GM12891 (cell line): ENCODE measurements at regions not wholly inside any gene's neighbourhood (a gene's known extent, or its start where the extent isn't known, plus 50 kb on each side); places are given as distances from the start of the nearest gene placed in this dataset.

ENCODE experiments used
- POLR2A ChIP-seq: IDR thresholded peaks from 2 replicates; pipeline ENCODE4 v1.6.1; 2011; ENCODE audit warnings: low read depth, low read length, control low read depth
- POLR2AphosphoS5 ChIP-seq: IDR thresholded peaks from 2 replicates; pipeline ENCODE4 v1.6.1; 2011; ENCODE audit warnings: low read depth, low read length, control low read depth
- TAF1 ChIP-seq: IDR thresholded peaks from 2 replicates; pipeline ENCODE4 v1.6.1; 2011; ENCODE audit warnings: low read depth, low read length, control low read depth

DNA sequence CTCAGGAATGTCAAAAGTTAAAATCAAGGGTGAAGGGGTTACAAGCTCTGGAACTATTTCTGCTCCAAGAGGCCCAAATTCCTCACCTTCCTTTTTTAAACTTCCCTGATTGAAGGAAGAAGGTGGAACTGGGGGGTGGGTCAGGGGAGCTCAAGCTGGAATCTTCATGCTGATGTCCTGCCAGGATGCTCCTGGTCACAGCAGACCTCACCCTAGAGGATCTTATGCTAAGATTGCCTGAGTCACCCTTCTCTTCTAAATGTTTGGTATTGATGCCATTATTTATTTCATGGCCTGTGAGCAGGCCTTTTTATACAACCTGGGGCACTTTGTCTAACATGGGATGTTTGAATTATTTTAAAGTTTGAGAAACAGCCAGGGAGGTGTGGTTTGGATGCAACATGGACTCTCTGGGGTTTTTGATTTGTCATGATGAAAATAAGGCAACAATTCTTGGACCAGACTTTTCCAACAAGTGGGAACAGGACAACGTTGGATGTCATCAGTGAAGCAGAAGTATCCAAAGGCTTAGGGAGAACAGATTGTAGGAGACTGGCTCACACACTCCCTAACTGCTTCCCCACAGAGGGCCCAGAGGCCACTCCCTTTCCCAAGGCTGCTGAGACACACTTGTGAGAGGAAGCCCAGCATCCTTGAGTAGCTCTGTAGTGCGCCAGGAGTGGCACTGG is 420.2 kb upstream of the MEX3C start:
- TF ChIP-seq POLR2A (no peak), TAF1 (no peak), POLR2AphosphoS5 (no peak)
